OCI-LY1 (cell line): ENCODE measurements at regions not wholly inside any gene's neighbourhood (a gene's known extent, or its start where the extent isn't known, plus 50 kb on each side); places are given as distances from the start of the nearest gene placed in this dataset.
"Not testable (repeated sequence)": the region's sequence is repeated elsewhere in the genome, so short reads cannot be mapped to it uniquely, and the experiment has no call there.

Experiments
- H2AFZ ChIP-seq: fragments of 200-600 bp; sonication (generic), shearing (Covaris generic); 2 replicates; pipeline ENCODE4 v1.6.0; 2014; ENCODE audit warnings: antibody characterized with exemption, mild to moderate bottlenecking, low read length
- H3F3A ChIP-seq: fragments of 200-600 bp; sonication (generic), shearing (Covaris generic); 2 replicates; pipeline ENCODE4 v1.6.0; 2014; ENCODE audit warnings: mild to moderate bottlenecking, antibody characterized with exemption, low read length, moderate library complexity; ENCODE audit not compliant: insufficient read depth
- H3K27ac ChIP-seq: fragments of 200-600 bp; sonication (generic); 2 replicates; pipeline ENCODE4 v1.5.1; 2014; ENCODE audit warnings: low read length, mixed run types, mild to moderate bottlenecking, low read depth; ENCODE audit not compliant: poor library complexity, severe bottlenecking
- H3K27me3 ChIP-seq: fragments of 200-600 bp; sonication (generic); 2 replicates; pipeline ENCODE4 v1.6.0; 2014; ENCODE audit warnings: antibody characterized with exemption, mild to moderate bottlenecking, low read length, moderate library complexity; ENCODE audit not compliant: insufficient read depth
- H3K36me3 ChIP-seq: fragments of 200-600 bp; sonication (generic); 2 replicates; pipeline ENCODE4 v1.6.1; 2014; ENCODE audit warnings: mild to moderate bottlenecking, antibody characterized with exemption, low read length, moderate library complexity, mixed read lengths; ENCODE audit not compliant: insufficient read depth
- H3K4me1 ChIP-seq: fragments of 200-600 bp; sonication (generic); 2 replicates; pipeline ENCODE4 v1.5.1; 2014; ENCODE audit warnings: mild to moderate bottlenecking, low read length, moderate library complexity; ENCODE audit not compliant: insufficient read depth, severe bottlenecking
- H3K4me2 ChIP-seq: fragments of 200-600 bp; sonication (generic), shearing (Covaris generic); 2 replicates; pipeline ENCODE4 v1.6.1; 2014; ENCODE audit warnings: low read length
- H3K4me3 ChIP-seq: fragments of 200-600 bp; sonication (generic); 2 replicates; pipeline ENCODE4 v1.5.1; 2014; ENCODE audit warnings: low read length, low read depth, mild to moderate bottlenecking, mixed read lengths; ENCODE audit not compliant: poor library complexity, severe bottlenecking
- H3K79me2 ChIP-seq: fragments of 200-600 bp; shearing (Covaris generic); 2 replicates; pipeline ENCODE4 v1.6.1; 2016; ENCODE audit warnings: mixed run types, low read length, mixed read lengths; ENCODE audit not compliant: insufficient read depth
- H3K9ac ChIP-seq: fragments of 200-600 bp; sonication (generic), shearing (Covaris generic); 2 replicates; pipeline ENCODE4 v1.6.1; 2014; ENCODE audit warnings: mild to moderate bottlenecking, low read length, mixed read lengths
- H3K9me2 ChIP-seq: fragments of 200-600 bp; sonication (generic), shearing (Covaris generic); 2 replicates; pipeline ENCODE4 v1.6.1; 2014; ENCODE audit warnings: low read depth, mild to moderate bottlenecking, low read length, mixed read lengths
- H3K9me3 ChIP-seq: fragments of 200-600 bp; shearing (Covaris generic); 2 replicates; pipeline ENCODE4 v1.6.1; 2014; ENCODE audit warnings: low read length, mixed read lengths
- H4K20me1 ChIP-seq: fragments of 200-600 bp; sonication (generic), shearing (Covaris generic); 2 replicates; pipeline ENCODE4 v1.6.0; 2016; ENCODE audit warnings: mild to moderate bottlenecking, low read length; ENCODE audit not compliant: insufficient read depth
- EZH2 ChIP-seq: fragments of 200-600 bp; sonication (generic), shearing (Covaris generic); IDR thresholded peaks from 2 replicates; pipeline ENCODE4 v1.8.0; 2017; ENCODE audit warnings: borderline replicate concordance, mixed run types, mild to moderate bottlenecking, antibody characterized with exemption, low read length, moderate library complexity, mixed read lengths
- TF ChIP-seq, protein P1 (sequence below): fragments of 200-600 bp; sonication (generic), shearing (Covaris generic); IDR thresholded peaks from 2 replicates; pipeline ENCODE4 v1.5.1; 2017; ENCODE audit warnings: mild to moderate bottlenecking, antibody characterized with exemption, low read length, moderate library complexity, mixed read lengths

DNA sequence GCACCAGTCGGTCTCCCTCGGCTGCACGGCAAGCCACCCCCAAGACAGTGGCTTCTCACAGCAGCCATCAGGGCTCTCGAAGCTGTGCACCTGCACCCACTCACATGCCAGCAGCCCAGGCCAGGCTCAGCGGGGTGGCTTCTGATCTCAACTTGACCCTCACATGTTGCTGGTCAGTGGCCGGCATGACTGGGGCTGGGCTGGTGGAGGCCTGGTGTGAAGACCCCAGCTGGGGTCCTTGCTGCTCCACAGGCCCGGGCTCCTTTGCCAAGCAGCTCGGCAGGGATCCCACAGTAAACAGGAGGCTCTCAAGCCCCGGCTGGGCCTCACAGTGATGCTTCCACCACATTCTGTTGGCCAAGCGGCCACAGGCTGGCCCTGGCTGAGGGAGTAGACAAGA, 128.2 kb downstream of the BRD1 start:
- H2AFZ ChIP-seq: no peak overlapping the region
- H3K9me3 ChIP-seq: no peaks in the 10 kb centered on the region
- H3K27ac ChIP-seq: no peak overlapping the region
- no peak overlapping the region for H3K9ac ChIP-seq
- no peaks in the 10 kb centered on the region; the same call in 1 of the 2 replicates for H3K36me3 ChIP-seq
- H3K9me2 ChIP-seq: no peaks in the 10 kb centered on the region
- no peak overlapping the region for H3K4me2 ChIP-seq
- no peaks in the 10 kb centered on the region for H3K79me2 ChIP-seq
- H3K4me1 ChIP-seq: no peaks in the 10 kb centered on the region
- no peaks in the 10 kb centered on the region for H3F3A ChIP-seq
- no peak for TF ChIP-seq EZH2
- TF ChIP-seq, protein P1, sequence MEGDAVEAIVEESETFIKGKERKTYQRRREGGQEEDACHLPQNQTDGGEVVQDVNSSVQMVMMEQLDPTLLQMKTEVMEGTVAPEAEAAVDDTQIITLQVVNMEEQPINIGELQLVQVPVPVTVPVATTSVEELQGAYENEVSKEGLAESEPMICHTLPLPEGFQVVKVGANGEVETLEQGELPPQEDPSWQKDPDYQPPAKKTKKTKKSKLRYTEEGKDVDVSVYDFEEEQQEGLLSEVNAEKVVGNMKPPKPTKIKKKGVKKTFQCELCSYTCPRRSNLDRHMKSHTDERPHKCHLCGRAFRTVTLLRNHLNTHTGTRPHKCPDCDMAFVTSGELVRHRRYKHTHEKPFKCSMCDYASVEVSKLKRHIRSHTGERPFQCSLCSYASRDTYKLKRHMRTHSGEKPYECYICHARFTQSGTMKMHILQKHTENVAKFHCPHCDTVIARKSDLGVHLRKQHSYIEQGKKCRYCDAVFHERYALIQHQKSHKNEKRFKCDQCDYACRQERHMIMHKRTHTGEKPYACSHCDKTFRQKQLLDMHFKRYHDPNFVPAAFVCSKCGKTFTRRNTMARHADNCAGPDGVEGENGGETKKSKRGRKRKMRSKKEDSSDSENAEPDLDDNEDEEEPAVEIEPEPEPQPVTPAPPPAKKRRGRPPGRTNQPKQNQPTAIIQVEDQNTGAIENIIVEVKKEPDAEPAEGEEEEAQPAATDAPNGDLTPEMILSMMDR: no peak
- peaks cover 8% of the 10 kb centered on the region; the same call in 1 of the 2 replicates for H3K27me3 ChIP-seq
- no peak overlapping the region for H3K4me3 ChIP-seq
- no peaks in the 10 kb centered on the region for H4K20me1 ChIP-seq

DNA sequence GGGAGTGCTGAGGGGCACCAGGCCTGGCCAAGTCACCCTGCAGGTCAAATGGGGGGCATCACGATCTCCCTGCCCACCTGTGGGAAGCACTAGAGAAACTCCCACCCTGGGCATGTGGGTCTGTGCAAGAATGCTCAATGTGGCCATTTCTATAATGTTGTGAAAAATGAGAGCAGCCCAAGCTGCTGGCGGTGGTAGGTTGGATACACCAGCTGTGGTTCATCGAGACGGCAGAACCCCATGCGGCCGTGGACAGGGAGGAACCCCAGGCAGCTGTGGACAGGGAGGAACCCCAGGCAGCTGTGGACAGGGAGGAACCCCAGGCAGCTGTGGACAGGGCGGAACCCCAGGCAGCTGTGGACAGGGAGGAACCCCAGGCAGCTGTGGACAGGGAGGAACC, 129.1 kb downstream of the BRD1 start:
- H3K27me3 ChIP-seq, H2AFZ ChIP-seq: not testable (repeated sequence)

DNA sequence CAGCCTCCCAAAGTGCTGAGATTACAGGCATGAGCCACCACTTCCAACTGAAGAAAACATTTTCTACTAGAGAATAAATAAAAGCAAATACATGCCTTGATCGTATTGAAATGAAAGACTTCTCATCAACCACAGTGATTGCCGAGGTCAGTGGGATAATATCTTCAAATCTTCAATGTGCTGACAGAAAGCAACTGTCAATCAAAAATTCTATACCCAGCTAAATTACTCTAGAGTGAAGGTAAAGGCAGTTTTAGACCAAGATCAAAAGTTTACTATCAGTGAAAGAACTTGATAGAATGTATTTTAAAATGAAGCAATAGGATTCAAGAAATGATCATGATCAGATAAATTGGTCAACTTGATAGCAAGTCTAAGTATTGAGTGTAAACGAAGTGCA, 130.6 kb downstream of the BRD1 start:
- no peaks in the 10 kb centered on the region for H3F3A ChIP-seq
- H3K9me3 ChIP-seq: no peaks in the 10 kb centered on the region
- no peak overlapping the region for H3K4me2 ChIP-seq
- no peak overlapping the region for H3K9ac ChIP-seq
- no peaks in the 10 kb centered on the region for H3K9me2 ChIP-seq
- no peak overlapping the region for H2AFZ ChIP-seq
- no peaks in the 10 kb centered on the region for H3K4me1 ChIP-seq
- H4K20me1 ChIP-seq: no peaks in the 10 kb centered on the region
- H3K4me3 ChIP-seq: no peak overlapping the region
- H3K27ac ChIP-seq: no peak overlapping the region
- H3K79me2 ChIP-seq: no peaks in the 10 kb centered on the region
- TF ChIP-seq, protein P1: no peak
- no peak for TF ChIP-seq EZH2
- H3K36me3 ChIP-seq: no peaks in the 10 kb centered on the region; the same call in 1 of the 2 replicates
- H3K27me3 ChIP-seq: peaks cover 4% of the 10 kb centered on the region; the same call in 1 of the 2 replicates

More for the DNA sequence above, 129.1 kb downstream of the BRD1 start:
- H3K36me3 ChIP-seq, H3K27ac ChIP-seq, H4K20me1 ChIP-seq, H3K9me3 ChIP-seq, H3K9ac ChIP-seq, H3K9me2 ChIP-seq, H3K79me2 ChIP-seq, H3K4me1 ChIP-seq, H3K4me2 ChIP-seq, H3K4me3 ChIP-seq, H3F3A ChIP-seq: not testable (repeated sequence)

DNA sequence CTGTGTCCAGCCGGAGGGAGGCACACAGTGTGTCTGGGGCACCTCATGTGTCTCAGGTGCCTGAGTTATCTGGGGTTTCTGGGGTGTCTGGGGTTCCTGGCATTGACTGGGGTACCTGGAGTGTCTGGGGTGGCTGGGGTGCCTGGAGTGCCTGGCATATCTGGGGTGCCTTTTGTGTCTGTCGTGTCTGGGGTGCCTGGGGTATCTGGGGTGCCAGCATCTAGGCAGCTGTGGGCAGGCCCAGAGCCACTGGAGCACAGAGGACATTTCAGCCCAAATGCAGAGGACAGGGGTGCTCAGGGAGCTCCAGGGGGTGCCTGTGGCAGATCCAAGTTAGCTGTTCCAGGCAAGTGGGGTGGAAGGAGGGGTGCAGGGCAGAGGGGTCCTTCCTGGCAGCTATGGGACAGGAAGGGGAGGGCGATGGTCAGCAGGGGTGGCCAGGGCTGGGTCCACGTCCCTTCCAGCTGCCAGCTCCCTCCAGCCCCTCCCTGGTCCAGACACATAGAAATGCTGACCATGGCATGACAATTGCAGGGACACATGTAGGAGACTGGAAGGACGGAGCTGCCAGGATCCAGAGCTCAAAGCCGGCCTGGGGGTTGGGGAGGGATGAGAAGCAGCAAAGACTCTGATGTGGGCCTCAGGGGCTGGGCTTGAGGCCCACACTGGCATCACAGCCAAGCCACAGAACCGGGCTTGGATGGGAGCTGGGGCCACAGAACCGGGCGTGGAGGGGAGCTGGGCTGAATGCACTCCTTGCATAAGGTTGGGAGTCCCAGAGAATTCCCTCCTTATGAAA, 133.0 kb downstream of the BRD1 start:
- Histone ChIP-seq H3K79me2 (no peaks in the 10 kb centered on the region), H3K9me2 (no peaks in the 10 kb centered on the region), H3K4me1 (no peaks in the 10 kb centered on the region), H3K27me3 (no peaks in the 10 kb centered on the region; the same call in 1 of the 2 replicates), H2AFZ (no peak overlapping the region), H3K9ac (no peak overlapping the region), H4K20me1 (no peaks in the 10 kb centered on the region), H3K4me2 (no peak overlapping the region), H3K4me3 (no peak overlapping the region), H3K9me3 (no peaks in the 10 kb centered on the region), H3K36me3 (no peaks in the 10 kb centered on the region; the same call in 1 of the 2 replicates), H3K27ac (no peak overlapping the region), H3F3A (no peaks in the 10 kb centered on the region)
- no peak for TF ChIP-seq EZH2
- TF ChIP-seq, protein P1: no peak
